Skeletal muscle tissue (tissue), 3 donors: ENCODE measurements at regions not wholly inside any gene's neighbourhood (a gene's known extent, or its start where the extent isn't known, plus 50 kb on each side); places are given as distances from the start of the nearest gene placed in this dataset.

Experiments
- H3K27ac ChIP-seq: one replicate; pipeline ENCODE4 v1.7.0; 2013; ENCODE audit warnings: mild to moderate bottlenecking, low read depth, low read length, inconsistent platforms
- H3K27me3 ChIP-seq, 3 donors: one replicate each; pipeline ENCODE4 v1.7.0; 2013; ENCODE audit warnings: low read length in 3 of 3; ENCODE audit not compliant: control insufficient read depth in 3 of 3, insufficient read depth in 3 of 3
- H3K36me3 ChIP-seq, 3 donors: one replicate each; pipeline ENCODE4 v1.7.0; 2013; ENCODE audit warnings: low read length in 3 of 3; ENCODE audit not compliant: control insufficient read depth in 3 of 3, insufficient read depth in 3 of 3
- H3K4me1 ChIP-seq, 3 donors: one replicate each; pipeline ENCODE4 v1.7.0; 2013; ENCODE audit warnings: low read length in 3 of 3, mild to moderate bottlenecking in 3 of 3; ENCODE audit not compliant: control insufficient read depth in 3 of 3, insufficient read depth in 3 of 3
- H3K4me3 ChIP-seq, 3 donors: one replicate each; pipeline ENCODE4 v1.7.0; 2013; ENCODE audit warnings: low read length in 3 of 3
- H3K9ac ChIP-seq, 3 donors: one replicate each; pipeline ENCODE4 v1.7.0; 2013; ENCODE audit warnings: low read length in 3 of 3, mild to moderate bottlenecking in 3 of 3, moderate library complexity in 2 of 3, low read depth in 1 of 3
- H3K9me3 ChIP-seq, 3 donors: one replicate each; pipeline ENCODE4 v1.7.0; 2013; ENCODE audit warnings: low read length in 3 of 3; ENCODE audit not compliant: control insufficient read depth in 3 of 3
- donor health status: Osteomylitis.

- no peak overlapping the region for H3K27ac ChIP-seq
- H3K9ac ChIP-seq, result no peak overlapping the region
- H3K27me3 ChIP-seq, result no peaks in the 10 kb centered on the region
- H3K36me3 ChIP-seq, result no peaks in the 10 kb centered on the region
- H3K4me3 ChIP-seq, result no peak overlapping the region
- H3K9me3 ChIP-seq, result no peaks in the 10 kb centered on the region
- no peaks in the 10 kb centered on the region for H3K4me1 ChIP-seq
These were observed 454.1 kb downstream of the HS3ST3B1 start for GRCh38 chr17:14755002-14755401.

- Histone ChIP-seq H3K27ac (no peak overlapping the region), H3K36me3 (no peaks in the 10 kb centered on the region)
These were observed 452.5 kb downstream of the HS3ST3B1 start for GRCh38 chr17:14753383-14753782.

GRCh38 chr17:14752011-14752410 is 451.1 kb downstream of the HS3ST3B1 start:
- no peaks in the 10 kb centered on the region for H3K9me3 ChIP-seq
- no peaks in the 10 kb centered on the region for H3K4me1 ChIP-seq

More at GRCh38 chr17:14753383-14753782, 452.5 kb downstream of the HS3ST3B1 start:
- Histone ChIP-seq H3K4me3 (no peak overlapping the region), H3K9me3 (no peaks in the 10 kb centered on the region), H3K4me1 (no peaks in the 10 kb centered on the region), H3K9ac (no peak overlapping the region), H3K27me3 (no peaks in the 10 kb centered on the region)

GRCh38 chr17:14750866-14751265 is 450.0 kb downstream of the HS3ST3B1 start:
- Histone ChIP-seq H3K27me3 (no peaks in the 10 kb centered on the region), H3K4me1 (no peaks in the 10 kb centered on the region), H3K36me3 (no peaks in the 10 kb centered on the region), H3K9me3 (no peaks in the 10 kb centered on the region), H3K27ac (no peak overlapping the region), H3K4me3 (no peak overlapping the region), H3K9ac (no peak overlapping the region)

More at GRCh38 chr17:14752011-14752410, 451.1 kb downstream of the HS3ST3B1 start:
- Histone ChIP-seq H3K9ac (no peak overlapping the region), H3K4me3 (no peak overlapping the region), H3K36me3 (no peaks in the 10 kb centered on the region), H3K27me3 (no peaks in the 10 kb centered on the region), H3K27ac (no peak overlapping the region)

GRCh38 chr17:14749269-14749668 is 448.4 kb downstream of the HS3ST3B1 start:
- Histone ChIP-seq H3K4me1 (no peaks in the 10 kb centered on the region), H3K27ac (no peak overlapping the region), H3K27me3 (no peaks in the 10 kb centered on the region), H3K9ac (no peak overlapping the region), H3K4me3 (no peak overlapping the region), H3K9me3 (no peaks in the 10 kb centered on the region), H3K36me3 (no peaks in the 10 kb centered on the region)

GRCh38 chr17:14748036-14748710 is 447.3 kb downstream of the HS3ST3B1 start:
- H3K27me3 ChIP-seq, result no peaks in the 10 kb centered on the region
- H3K4me3 ChIP-seq, result no peak overlapping the region
- no peak overlapping the region for H3K27ac ChIP-seq
- no peaks in the 10 kb centered on the region for H3K9me3 ChIP-seq
- no peaks in the 10 kb centered on the region for H3K4me1 ChIP-seq
- no peak overlapping the region for H3K9ac ChIP-seq
- no peaks in the 10 kb centered on the region for H3K36me3 ChIP-seq

GRCh38 chr17:14747603-14747950 is 446.7 kb downstream of the HS3ST3B1 start:
- Histone ChIP-seq H3K4me3 (no peak overlapping the region), H3K27ac (no peak overlapping the region), H3K9ac (no peak overlapping the region), H3K9me3 (no peaks in the 10 kb centered on the region), H3K4me1 (no peaks in the 10 kb centered on the region), H3K36me3 (no peaks in the 10 kb centered on the region), H3K27me3 (no peaks in the 10 kb centered on the region)

GRCh38 chr17:14746822-14747602 is 446.1 kb downstream of the HS3ST3B1 start:
- Histone ChIP-seq H3K9ac (no peak overlapping the region), H3K27ac (no peak overlapping the region), H3K4me1 (no peaks in the 10 kb centered on the region), H3K36me3 (no peaks in the 10 kb centered on the region), H3K4me3 (no peak overlapping the region), H3K27me3 (no peaks in the 10 kb centered on the region), H3K9me3 (no peaks in the 10 kb centered on the region)

- H3K4me3 ChIP-seq, result no peak overlapping the region
- no peak overlapping the region for H3K9ac ChIP-seq
- H3K27ac ChIP-seq, result no peak overlapping the region
- no peaks in the 10 kb centered on the region for H3K36me3 ChIP-seq
- H3K9me3 ChIP-seq, result no peaks in the 10 kb centered on the region
- no peaks in the 10 kb centered on the region for H3K27me3 ChIP-seq
- H3K4me1 ChIP-seq, result no peaks in the 10 kb centered on the region
These were observed 444.7 kb downstream of the HS3ST3B1 start for GRCh38 chr17:14745541-14745940.

- H3K27ac ChIP-seq, result no peak overlapping the region
These were observed 444.0 kb downstream of the HS3ST3B1 start for GRCh38 chr17:14744761-14745473.

More at GRCh38 chr17:14744761-14745473, 444.0 kb downstream of the HS3ST3B1 start:
- no peaks in the 10 kb centered on the region for H3K27me3 ChIP-seq
- no peaks in the 10 kb centered on the region for H3K36me3 ChIP-seq
- no peak overlapping the region for H3K4me3 ChIP-seq
- H3K9ac ChIP-seq, result no peak overlapping the region
- H3K9me3 ChIP-seq, result no peaks in the 10 kb centered on the region
- H3K4me1 ChIP-seq, result no peaks in the 10 kb centered on the region
